HG03571 (cell line): ENCODE measurements at regions not wholly inside any gene's neighbourhood (a gene's known extent, or its start where the extent isn't known, plus 50 kb on each side); places are given as distances from the start of the nearest gene placed in this dataset.

ENCODE experiments used
- ATAC-seq: cut with Tn5 transposase; IDR thresholded peaks from one replicate; pipeline ENCODE4 v1.9.1; 2021; ENCODE audit not compliant: unreplicated experiment

DNA sequence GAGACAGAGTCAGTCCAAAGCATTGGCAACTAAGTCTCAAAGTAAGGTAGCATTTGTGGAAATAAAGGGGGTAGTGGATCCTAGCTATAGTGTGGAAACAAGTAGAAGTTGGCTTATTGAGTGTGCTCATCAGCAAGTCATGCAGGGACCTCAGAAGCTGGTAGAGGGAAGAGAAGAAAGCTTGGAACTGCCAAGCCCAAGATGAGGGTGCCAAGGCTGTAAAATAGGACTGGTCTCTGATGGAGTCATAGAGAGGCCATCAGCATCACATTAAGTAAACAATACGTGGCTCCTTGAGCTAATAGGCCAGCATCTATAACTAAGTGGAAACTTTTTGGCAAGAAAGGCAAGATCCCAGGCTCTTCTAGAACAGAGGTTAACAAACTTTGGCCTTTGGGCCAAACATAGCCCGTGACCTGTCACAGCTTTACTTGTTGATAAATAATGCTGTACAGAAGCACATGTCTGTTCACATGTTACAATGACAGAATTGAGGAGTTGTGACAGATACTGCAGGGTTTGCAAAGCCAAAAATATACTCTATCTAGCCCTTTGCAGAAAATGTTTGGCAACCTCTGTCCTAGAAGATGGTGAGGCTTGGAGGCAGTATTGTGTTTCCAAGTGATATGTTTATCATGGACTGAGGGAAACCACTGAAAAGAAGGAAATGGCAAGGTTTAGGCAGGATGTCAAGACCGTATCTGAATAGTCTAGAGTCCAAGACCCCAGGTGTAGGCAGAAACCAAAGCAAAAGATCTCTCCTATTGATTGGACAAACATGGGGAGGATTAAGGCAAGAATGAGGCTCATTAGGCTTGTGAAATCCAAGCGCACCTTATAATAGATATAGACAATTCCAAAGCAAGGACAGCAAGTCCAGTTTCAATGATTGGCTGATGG, 62.5 kb upstream of the CD44 start:
- ATAC-seq: no peak

DNA sequence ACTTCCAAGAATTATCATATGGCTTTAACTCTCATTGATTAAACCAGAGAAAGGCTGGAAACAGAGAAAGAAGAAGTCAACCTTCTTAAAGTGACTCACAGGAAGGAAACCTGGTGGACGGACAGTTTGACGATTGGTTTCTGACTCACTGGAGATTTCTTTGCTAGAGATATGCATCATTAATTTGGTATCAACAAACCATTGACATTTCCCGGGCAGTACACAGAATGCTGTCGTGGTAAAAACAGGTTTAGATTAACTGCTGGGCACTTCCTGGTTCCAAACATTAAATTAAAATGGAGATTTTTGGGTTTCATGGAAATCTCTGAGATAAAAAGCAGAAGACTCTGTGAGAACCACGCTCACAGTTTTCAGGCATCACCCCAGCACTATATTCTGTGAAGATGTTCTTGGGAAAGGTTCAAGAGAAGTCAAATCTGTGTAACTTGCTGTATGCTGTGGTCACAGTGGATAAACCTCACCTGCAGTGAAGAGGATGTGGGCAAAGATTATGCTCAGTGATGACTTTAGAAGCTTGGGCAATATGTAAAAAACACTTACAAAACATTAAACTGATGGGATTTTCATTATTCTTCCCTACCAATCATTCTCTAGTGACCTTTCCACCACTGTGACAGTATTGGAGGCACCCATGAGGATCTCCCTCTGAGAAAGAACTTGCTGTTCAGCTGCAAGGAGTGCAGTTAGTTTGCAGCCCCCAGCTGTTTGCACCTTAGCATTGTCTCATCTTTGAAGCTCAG, 61.1 kb upstream of the CD44 start:
- peak; percentile 56 for ATAC-seq

DNA sequence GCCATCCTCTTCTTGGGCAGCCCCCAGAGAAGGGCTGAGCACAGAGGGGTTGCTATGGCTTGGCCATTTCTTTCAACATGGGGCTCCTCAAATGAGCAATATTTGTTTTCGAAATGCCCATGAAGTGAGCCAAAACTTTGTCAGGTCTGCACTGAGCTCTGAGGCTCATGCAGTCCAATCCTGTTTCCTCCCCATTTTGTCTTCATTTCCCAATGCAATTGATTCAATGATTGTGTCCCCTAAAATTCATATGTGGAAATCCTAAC, 60.6 kb upstream of the CD44 start:
- ATAC-seq: no peak

DNA sequence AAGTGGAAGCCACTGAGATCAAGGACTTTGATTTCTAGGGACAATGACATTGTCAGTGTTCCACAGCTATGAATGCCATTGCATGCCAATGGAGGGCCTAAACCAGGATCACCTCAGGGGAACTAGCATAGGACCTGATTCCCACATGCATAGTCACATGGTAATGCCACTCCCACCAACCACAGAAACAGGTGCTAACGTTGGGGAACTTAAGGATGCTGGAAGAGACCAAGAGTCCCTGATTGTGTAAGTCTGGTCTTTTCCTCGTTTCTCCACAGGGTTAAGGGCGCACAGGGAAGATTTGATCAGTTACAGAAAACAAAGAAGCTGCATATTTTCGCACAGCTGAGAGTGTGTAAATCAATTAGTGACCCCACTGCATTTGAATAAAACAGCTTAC, 59.4 kb upstream of the CD44 start:
- no peak for ATAC-seq

DNA sequence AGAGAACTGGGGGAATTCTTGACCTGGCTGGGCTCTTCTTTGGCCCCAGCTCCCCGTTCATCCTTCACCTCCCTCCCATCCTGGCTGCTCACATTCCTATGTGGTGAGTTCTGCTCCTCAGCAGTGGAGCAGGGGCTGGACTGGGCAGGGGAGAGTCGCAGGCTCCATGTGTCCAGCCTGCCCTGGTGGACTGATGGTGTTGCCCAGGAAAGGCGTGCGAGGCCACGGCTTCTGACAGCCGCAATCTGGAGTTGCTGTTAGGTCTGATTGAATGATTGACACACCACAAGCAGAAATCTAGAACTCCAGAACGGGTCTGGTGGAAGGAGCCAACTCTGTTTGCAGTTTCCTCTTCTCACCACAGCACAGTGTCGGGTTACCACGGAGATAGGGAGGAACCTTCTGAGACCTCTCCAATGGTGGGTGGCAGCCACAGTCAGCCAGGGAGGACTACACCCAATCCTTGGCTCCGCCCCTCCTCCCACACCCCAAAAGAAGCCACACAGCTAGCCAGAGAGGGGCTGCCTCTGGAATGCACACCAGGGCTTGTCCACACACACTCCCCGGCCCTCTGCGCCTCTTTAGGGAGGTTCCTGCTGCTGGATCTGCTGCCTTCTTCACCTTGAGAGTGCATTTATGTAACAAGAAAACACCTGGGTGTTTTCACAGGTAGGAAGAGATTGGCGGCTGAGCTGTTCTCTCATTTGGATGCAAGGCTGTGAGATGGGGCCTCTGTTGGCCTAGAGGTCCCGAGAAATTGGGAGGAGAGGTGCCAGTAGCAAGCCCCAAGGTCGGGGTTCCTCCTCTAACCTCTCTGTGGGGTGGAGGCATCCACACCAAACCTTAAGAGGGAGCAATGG, 56.4 kb upstream of the CD44 start:
- peak; percentile 66 for ATAC-seq

DNA sequence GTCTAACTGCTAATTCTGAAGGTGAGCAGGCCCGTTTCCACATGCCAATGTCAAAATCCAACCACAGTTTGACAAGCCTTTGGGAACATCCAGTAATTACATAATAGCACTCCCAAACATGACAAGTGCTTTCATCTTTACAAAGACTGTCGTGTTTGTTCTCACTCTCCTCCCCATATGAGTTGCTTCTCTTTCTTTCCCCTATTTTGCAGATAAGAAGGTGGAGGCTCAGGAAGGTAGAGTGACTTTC, 55.9 kb upstream of the CD44 start:
- ATAC-seq: no peak

DNA sequence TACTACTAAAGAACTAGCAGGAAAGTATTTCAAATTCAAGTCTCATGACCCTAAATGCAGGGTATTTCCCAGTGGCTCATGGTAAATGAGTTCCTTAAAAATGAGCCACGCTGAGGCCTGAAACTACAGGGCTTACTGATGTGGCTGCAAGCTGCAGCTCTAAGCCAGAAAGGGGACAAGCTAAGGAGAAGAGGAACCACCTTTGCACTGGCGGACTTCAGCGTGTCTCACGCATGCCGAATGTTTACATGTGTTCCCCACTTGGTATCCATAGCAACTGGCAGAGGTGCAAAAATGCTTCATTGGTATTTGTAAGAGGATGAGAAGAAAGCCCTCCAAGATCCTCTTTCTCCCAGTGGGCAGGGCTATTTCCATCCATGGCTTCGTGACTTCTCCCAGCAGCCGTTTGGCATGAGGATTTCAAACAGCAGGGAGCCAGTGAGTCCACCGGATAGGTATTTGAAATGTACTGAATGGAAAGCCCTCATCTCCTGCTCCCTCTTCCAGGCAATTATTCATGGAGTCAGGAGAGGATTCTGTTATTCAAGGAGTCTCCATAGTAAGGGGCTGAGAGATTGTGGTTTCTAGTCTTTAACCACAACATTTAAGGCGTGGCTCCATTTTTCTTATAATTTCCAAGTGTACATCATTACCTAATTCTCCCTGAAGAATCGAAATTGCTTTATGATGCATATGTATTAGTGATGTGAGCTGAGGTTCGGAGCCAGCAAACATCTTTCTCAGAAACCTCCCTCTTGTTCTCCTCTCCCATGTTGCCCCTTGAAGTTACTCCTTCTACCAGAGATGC, 55.3 kb upstream of the CD44 start:
- peak; percentile 55 for ATAC-seq

DNA sequence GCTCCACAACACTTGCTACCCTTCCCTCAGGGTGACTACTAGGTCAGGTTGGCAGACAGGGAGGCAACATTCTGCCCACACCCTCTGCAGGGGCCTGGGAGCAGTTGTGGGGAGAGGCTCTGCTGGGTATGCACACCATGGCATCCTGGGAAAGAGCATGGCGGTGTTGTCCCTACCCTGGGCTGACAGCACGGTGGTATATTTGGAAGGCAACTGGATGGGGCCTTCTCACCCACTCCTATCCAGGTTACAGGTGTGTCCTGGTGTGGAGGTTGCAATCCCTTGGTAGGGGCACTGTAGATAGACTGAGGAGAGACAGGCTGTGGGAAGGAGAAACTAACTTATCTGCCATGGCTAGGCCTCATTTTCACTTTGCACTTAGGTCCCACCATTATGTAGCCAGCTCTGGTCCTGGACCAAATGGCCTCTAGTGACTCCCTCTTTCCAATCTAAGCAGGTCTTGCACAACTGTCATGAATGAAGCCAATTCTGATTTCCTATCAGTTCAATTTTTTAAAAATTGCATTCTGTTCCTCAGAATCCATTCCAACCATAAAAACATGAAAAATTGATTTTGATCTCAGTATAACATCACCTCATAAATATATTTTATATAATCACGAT, 54.0 kb upstream of the CD44 start:
- ATAC-seq: no peak

DNA sequence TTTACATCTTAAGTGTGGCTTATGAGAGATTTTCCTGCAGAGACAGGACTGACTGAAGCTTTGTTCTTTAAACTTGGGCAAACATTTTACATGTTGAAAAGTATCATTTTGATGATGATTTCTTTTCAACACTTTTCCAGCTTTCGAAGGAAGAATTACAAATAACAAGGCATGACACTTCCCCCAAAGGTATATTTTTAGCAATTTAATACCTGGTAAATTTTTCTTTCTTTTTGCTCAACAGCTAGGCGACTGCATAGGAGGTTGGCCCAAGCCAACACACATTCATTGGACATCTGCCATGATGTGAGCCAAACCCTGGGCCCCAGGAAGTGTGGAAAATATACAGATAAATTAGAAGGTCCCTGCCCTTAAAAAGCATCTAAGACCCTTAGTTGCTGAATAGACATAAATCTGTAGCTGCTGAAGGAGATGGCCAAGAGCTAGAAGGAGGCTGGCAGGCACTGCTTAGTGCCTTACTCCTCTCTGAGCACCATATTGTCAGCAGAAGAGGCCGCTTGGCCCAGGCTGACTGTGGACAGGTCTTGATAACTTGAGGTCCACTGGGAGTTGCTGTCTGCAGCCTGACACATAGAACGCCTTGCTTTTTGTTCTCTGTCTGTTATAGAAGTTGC, 53.3 kb upstream of the CD44 start:
- no peak for ATAC-seq

DNA sequence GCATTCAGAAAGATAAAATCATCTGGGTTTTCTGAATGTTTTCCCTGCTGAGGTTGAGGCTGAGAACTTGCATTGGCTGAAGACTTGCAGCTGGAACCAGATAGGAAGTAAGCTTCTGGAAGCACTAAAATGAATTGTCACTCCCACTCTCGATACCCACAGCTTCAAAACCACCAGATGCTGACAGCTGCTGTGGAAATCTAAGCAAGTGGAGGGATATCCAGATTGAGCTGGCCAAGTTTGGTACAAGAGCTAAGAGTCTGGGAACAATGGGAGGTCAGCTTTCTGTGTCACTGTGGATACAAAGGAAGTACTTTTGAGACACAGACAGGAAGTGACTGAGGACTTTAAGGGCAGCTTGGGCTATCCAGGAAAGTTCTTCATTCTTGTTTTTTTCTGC, 51.3 kb upstream of the CD44 start:
- ATAC-seq: no peak

DNA sequence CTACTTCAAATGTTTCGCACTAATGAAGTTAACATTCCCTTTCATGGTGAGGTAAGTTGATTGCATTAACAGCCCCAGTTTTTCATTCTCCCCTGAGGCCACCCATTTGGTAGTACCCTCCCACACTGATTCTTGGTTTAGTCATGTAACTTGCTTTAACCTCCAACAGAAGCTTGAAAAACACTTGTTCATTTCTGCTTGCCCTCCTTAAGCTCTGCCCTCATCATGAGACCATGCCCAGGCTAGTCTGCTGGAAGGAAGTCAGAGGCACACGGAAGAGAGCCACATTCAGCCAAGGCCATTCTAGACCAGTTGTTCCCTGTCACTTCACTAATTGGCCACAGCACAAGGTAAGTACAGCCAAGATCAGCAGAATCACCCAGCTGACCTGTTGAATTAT, 50.7 kb upstream of the CD44 start:
- ATAC-seq: no peak

DNA sequence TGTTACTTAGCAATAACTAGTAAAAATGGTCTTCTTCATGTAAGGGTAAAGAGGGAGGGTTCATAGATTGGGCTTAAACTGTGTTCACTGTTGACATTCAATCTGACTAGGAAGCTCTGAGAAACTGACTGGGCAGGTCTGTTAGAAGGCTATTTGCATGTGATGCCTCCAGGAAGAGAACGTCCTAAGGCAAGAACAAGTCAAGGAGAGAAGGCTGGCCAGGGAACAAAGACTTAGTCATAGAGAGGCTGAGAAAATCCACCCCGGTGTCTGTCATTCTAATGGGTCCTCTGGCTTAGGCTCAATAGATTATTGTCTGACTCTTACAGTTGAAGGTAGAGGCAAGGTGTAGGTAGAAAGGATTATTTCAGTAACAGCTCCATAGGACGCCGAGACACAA, 50.3 kb upstream of the CD44 start:
- no peak for ATAC-seq
